ENCODE measurements at regions not wholly inside any gene's neighbourhood (a gene's known extent, or its start where the extent isn't known, plus 50 kb on each side); places are given as distances from the start of the nearest gene placed in this dataset.

GRCh38 chr11:104329078-104329665 lies 165.2 kb upstream of the PDGFD start:
- no peaks in the 10 kb centered on the region for H3K27me3 ChIP-seq (ENCODE audit: low read length)
- no peaks in the 10 kb centered on the region for H3K9me2 ChIP-seq (replicated peaks; ENCODE audit: insufficient read depth, low read length)
- no peak overlapping the region for H3K27ac ChIP-seq (ENCODE audit: low read depth, low read length)
- H3K4me3 ChIP-seq (ENCODE audit: insufficient read depth, low read length, poor library complexity, severe bottlenecking): no peak overlapping the region
- no peak for TF ChIP-seq EZH2phosphoT487 (conservative IDR thresholded peaks at IDR 0.05; ENCODE audit: low read length)
- H3K79me2 ChIP-seq (ENCODE audit: insufficient read depth, low read length): no peaks in the 10 kb centered on the region
- no peaks in the 10 kb centered on the region for H3K36me3 ChIP-seq (ENCODE audit: low read length)
- no peaks in the 10 kb centered on the region for H4K20me1 ChIP-seq (ENCODE audit: low read depth, low read length)
- H3F3A ChIP-seq (ENCODE audit: insufficient read depth): no peaks in the 10 kb centered on the region
- H3K4me2 ChIP-seq (ENCODE audit: low read depth, low read length, poor library complexity, severe bottlenecking): no peak overlapping the region
- no peaks in the 10 kb centered on the region for H3K9me3 ChIP-seq (ENCODE audit: insufficient read depth, low read length)
- H3K9ac ChIP-seq (ENCODE audit: low read length): no peak overlapping the region
- no peak overlapping the region for H2AFZ ChIP-seq (ENCODE audit: low read depth, low read length, severe bottlenecking)

- Histone ChIP-seq H3K4me3 (ENCODE audit: insufficient read depth, low read length, poor library complexity, severe bottlenecking) (no peak overlapping the region), H3K27ac (ENCODE audit: low read depth, low read length) (no peak overlapping the region), H2AFZ (ENCODE audit: low read depth, low read length, severe bottlenecking) (no peak overlapping the region), H3K4me2 (ENCODE audit: low read depth, low read length, poor library complexity, severe bottlenecking) (no peak overlapping the region), H3K79me2 (ENCODE audit: insufficient read depth, low read length) (no peaks in the 10 kb centered on the region), H3K9me2 (replicated peaks; ENCODE audit: insufficient read depth, low read length) (no peaks in the 10 kb centered on the region), H3K36me3 (ENCODE audit: low read length) (no peaks in the 10 kb centered on the region), H3K9ac (ENCODE audit: low read length) (no peak overlapping the region), H3K9me3 (ENCODE audit: insufficient read depth, low read length) (no peaks in the 10 kb centered on the region), H3K27me3 (ENCODE audit: low read length) (no peaks in the 10 kb centered on the region), H4K20me1 (ENCODE audit: low read depth, low read length) (no peaks in the 10 kb centered on the region), H3F3A (ENCODE audit: insufficient read depth) (no peaks in the 10 kb centered on the region)
- no peak for TF ChIP-seq EZH2phosphoT487 (conservative IDR thresholded peaks at IDR 0.05; ENCODE audit: low read length)
- no peak for TF ChIP-seq CTCF (IDR thresholded peaks at IDR 0.05; ENCODE audit: insufficient read depth, low read length, poor library complexity, severe bottlenecking)
These were observed 164.6 kb upstream of the PDGFD start for GRCh38 chr11:104328512-104328907.

GRCh38 chr11:104327861-104328511 lies 164.0 kb upstream of the PDGFD start:
- no peak overlapping the region for H3K4me2 ChIP-seq (ENCODE audit: low read depth, low read length, poor library complexity, severe bottlenecking)
- H2AFZ ChIP-seq (ENCODE audit: low read depth, low read length, severe bottlenecking): no peak overlapping the region
- H3F3A ChIP-seq (ENCODE audit: insufficient read depth): no peaks in the 10 kb centered on the region

More at GRCh38 chr11:104327861-104328511, 164.0 kb upstream of the PDGFD start:
- Histone ChIP-seq H3K4me3 (ENCODE audit: insufficient read depth, low read length, poor library complexity, severe bottlenecking) (no peak overlapping the region), H3K27me3 (ENCODE audit: low read length) (no peaks in the 10 kb centered on the region), H3K27ac (ENCODE audit: low read depth, low read length) (no peak overlapping the region), H3K9me2 (replicated peaks; ENCODE audit: insufficient read depth, low read length) (no peaks in the 10 kb centered on the region), H3K79me2 (ENCODE audit: insufficient read depth, low read length) (no peaks in the 10 kb centered on the region), H3K9ac (ENCODE audit: low read length) (no peak overlapping the region), H3K36me3 (ENCODE audit: low read length) (no peaks in the 10 kb centered on the region), H4K20me1 (ENCODE audit: low read depth, low read length) (no peaks in the 10 kb centered on the region), H3K9me3 (ENCODE audit: insufficient read depth, low read length) (no peaks in the 10 kb centered on the region)
- TF ChIP-seq CTCF (IDR thresholded peaks at IDR 0.05; ENCODE audit: insufficient read depth, low read length, poor library complexity, severe bottlenecking) (no peak), EZH2phosphoT487 (conservative IDR thresholded peaks at IDR 0.05; ENCODE audit: low read length) (no peak)

Measured in SU-DHL-6 (cell line).